Activated CD8-positive, alpha-beta memory T cell treated with anti-CD3 and anti-CD28 coated beads for 48 hours (primary cell): ENCODE measurements at regions not wholly inside any gene's neighbourhood (a gene's known extent, or its start where the extent isn't known, plus 50 kb on each side); places are given as distances from the start of the nearest gene placed in this dataset.

Source experiments
- DNase-seq, 3 experiments: peaks; one replicate each; pipeline ENCODE4 v3.0.0-alpha.2; 2020; ENCODE audit warnings: low read depth in 2 of 3, low spot score in 2 of 3

DNA sequence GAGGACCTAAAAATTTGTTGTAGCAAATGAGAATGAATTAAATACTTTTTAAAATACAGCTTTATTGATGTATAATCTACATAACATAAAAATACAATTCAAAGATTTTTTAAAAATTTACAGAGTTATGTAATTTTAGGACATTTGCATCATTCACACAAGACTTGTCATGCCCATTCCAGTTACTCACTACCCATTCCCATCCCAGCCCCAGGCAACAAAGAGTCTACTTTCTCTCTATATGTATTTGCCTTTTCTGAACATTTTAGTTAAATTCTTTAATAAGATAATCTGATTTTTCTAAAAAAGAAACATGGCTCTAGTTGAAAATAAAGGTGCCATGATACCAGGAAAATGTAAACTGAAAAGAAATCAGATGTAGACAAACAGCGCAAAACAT, 354.2 kb downstream of the PMP22 start:
- DNase-seq: no peak

GRCh38 chr17:14904386-14904785, 360.7 kb downstream of the PMP22 start:
- no peak for DNase-seq

GRCh38 chr17:14903854-14904253, 361.3 kb downstream of the PMP22 start:
- no peak for DNase-seq

GRCh38 chr17:14902803-14903202, 362.3 kb downstream of the PMP22 start:
- no peak for DNase-seq

- no peak for DNase-seq
Observed at GRCh38 chr17:14902297-14902696, 362.8 kb downstream of the PMP22 start.

DNA sequence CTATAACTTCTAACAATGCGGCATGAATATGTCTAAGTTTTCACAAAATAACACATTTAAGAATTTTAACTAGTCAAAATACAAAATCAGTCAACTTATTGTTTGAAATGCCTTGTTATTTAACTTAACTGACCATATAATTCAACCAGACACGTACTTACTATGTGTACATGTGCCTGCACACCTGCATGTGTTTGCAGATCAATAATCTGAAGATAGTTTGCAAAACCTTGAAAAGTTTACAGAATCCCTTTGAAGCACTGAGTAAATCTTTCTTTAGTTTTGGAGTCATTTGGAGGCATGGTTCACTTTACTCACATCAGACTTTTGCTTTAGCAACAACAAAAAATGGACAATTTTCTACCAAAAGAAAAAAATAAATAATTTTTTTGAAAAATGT, 363.8 kb downstream of the PMP22 start:
- DNase-seq: no peak

DNA sequence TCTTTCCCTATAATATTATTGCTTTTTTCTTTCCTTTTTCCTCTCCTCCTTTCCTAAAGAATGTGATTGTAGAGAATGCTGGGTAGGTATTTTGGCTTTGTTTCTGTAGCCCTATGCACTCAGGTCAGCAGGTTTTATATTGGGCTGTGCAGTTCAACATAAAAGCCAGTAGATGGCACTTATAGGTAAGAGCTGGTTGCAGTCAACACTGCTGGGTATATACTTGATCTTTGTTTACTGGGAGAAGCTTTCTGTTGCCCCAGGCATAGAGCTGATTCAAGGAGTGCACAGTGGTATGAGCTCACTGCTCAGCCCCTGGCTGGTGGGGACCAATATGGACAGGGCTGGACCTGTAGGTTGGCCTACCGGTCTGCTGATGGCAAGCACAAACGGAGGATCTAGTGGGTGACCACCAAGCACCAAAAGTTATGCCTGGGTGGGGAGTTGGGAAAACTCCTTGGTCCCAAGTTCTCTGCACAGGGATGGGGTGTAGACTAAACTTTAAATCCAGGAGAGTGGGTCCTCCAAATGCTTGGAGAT, 378.9 kb downstream of the PMP22 start:
- no peak for DNase-seq

GRCh38 chr17:14882131-14882530, 383.0 kb downstream of the PMP22 start:
- no peak for DNase-seq

GRCh38 chr17:14875557-14876412, 389.3 kb downstream of the PMP22 start:
- DNase-seq: no peak

DNA sequence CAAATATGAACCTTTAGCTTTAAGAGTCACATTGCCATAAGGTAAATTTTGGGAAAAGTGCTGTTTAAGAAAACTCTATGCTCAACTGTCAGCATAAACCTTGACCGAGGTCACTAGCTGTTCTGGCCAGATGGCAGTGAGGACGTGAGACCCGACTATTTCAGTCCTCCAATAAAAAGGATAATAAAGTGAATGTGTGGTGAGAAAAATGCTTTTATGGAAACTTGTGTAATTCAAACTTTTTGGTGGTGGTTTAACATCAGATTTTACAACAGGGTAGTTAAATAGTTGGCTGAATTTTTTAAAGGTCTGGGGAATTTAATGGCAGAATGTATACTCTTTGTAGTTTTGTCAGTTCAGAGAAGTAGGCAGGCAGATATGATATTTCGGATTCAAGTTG, 391.1 kb downstream of the PMP22 start:
- DNase-seq: no peak

GRCh38 chr17:14873540-14873939, 391.6 kb downstream of the PMP22 start:
- no peak for DNase-seq

DNA sequence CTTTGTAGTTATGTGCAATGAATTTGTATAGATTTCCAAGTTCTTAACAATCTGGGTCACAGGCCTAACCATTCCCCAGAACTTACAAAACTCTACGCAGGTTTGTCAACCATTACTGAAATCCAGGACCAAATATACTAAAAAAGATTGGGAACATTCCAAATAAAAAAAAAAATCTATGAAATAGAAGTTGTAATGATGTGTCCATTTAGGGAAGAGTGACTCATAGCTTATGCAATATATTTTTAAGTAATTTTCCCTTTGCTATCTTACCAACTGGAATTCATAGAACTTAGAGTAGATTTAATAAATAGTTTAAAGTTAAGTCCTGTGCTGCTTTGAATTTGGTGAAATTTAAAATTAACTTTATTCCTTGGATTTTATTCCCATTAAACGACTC, 393.2 kb downstream of the PMP22 start:
- DNase-seq: no peak

DNA sequence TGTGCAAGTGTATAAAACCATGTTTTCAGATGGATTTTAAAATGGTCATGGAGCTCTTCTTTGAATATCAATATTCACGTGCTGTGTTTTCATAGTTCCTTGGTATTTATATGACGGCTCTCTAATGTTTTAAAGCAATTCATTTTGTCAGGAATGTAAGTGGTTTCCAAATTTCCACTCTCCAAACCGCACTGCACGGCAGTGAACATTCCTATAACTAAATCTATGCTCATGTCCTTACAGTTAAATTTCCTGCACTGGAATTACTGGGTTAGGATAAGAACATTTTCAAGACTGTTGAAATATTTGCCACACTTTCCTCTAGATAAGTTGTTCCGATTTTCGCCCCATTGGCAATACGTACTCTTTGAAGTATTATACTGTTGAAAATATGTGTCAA, 398.9 kb downstream of the PMP22 start:
- DNase-seq: no peak

GRCh38 chr17:14864127-14864526, 401.0 kb downstream of the PMP22 start:
- no peak for DNase-seq

DNA sequence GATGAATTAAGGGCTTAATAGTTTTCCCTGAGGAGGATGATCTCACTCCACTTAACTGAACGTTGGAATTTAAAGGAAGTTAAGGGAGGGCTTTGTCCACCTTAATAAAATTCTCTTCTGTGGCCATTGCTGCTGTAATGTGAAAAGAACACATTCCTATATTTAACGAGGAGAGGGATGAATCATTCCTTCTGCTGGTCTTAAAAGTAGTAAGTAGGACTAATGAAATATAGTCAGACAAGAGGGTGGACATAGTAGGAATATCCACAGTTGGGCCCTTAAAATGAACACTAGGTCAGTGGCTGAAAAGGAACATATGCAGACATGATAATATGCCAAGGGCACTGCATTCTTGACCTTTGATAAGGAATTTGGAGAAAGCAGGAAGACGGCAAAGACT, 405.6 kb downstream of the PMP22 start:
- no peak for DNase-seq

DNA sequence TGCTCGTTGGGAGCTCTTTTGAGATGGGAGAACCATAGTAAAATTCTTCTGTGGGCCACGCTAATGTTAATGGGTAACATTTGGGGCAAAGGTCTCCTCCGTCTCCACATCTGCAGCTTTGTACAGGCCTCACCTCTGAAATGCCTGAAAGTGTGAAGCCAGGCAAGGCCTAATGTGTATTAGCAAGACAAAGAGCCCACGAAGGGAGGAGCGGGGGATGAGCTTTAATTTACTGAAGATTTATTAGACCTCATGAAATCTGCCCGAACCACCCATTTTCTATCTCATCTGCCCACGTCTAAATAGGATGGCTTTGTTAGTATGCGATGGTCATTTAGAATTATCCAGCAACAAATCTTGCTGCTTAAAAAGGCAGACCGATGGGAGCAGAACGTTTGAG, 408.9 kb downstream of the PMP22 start:
- DNase-seq: no peak

GRCh38 chr17:14854691-14855090, 410.4 kb downstream of the PMP22 start:
- DNase-seq: no peak

GRCh38 chr17:14845591-14846281, 419.4 kb downstream of the PMP22 start:
- DNase-seq: no peak

- DNase-seq: no peak
Observed at GRCh38 chr17:14843086-14843795, 421.9 kb downstream of the PMP22 start.

- DNase-seq: no peak
Observed at GRCh38 chr17:14840616-14841231, 424.4 kb downstream of the PMP22 start.

DNA sequence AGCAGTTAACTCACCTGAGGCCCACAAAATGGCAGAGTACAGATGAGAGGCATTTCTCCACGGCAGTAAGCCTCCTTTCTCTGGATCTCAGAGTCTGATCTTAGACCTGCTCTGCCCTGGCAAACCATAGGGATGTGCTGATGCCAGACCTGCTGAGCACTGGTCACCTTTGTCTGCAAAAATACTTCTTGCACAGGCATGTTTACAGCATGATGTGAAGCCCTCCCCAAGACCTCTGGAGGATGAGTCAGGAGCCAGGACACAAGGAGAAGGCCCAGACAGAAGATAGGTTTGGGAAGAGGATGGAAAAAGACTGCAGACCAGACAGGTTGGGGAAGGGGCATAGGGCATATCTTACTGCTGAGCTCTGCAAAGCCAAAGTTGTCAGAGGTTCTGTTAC, 426.6 kb downstream of the PMP22 start:
- no peak for DNase-seq
